Right forelimb (tissue), 1 donor: ENCODE measurements at regions not wholly inside any gene's neighbourhood (a gene's known extent, or its start where the extent isn't known, plus 50 kb on each side); places are given as distances from the start of the nearest gene placed in this dataset.

ENCODE experiments used
- DNase-seq: peaks from one replicate; pipeline ENCODE4 v3.0.0-alpha.2; 2018

- DNase-seq = no peak
Measured at GRCh38 chr5:89606939-89607534, 724.1 kb upstream of the MEF2C start.

GRCh38 chr5:89604342-89604741 is 721.4 kb upstream of the MEF2C start:
- no peak for DNase-seq

GRCh38 chr5:89601880-89602279 is 718.9 kb upstream of the MEF2C start:
- DNase-seq = no peak

GRCh38 chr5:89597878-89598277 is 714.9 kb upstream of the MEF2C start:
- no peak for DNase-seq

GRCh38 chr5:89596821-89597220 is 713.8 kb upstream of the MEF2C start:
- no peak for DNase-seq

GRCh38 chr5:89595056-89595455 is 712.1 kb upstream of the MEF2C start:
- DNase-seq = no peak

GRCh38 chr5:89584339-89584956 is 701.5 kb upstream of the MEF2C start:
- no peak for DNase-seq

- no peak for DNase-seq
Measured at GRCh38 chr5:89583534-89583933, 700.5 kb upstream of the MEF2C start.

- DNase-seq = no peak
Measured at GRCh38 chr5:89582768-89583339, 699.9 kb upstream of the MEF2C start.

GRCh38 chr5:89580976-89581375 is 698.0 kb upstream of the MEF2C start:
- no peak for DNase-seq

GRCh38 chr5:89575319-89575718 is 692.3 kb upstream of the MEF2C start:
- DNase-seq = no peak

- no peak for DNase-seq
Measured at GRCh38 chr5:89573345-89573744, 690.4 kb upstream of the MEF2C start.

- DNase-seq = no peak
Measured at GRCh38 chr5:89572696-89573095, 689.7 kb upstream of the MEF2C start.

- DNase-seq = no peak
Measured at GRCh38 chr5:89570557-89570956, 687.6 kb upstream of the MEF2C start.

GRCh38 chr5:89566340-89566739 is 683.4 kb upstream of the MEF2C start:
- DNase-seq = no peak

GRCh38 chr5:89560696-89561095 is 677.7 kb upstream of the MEF2C start:
- no peak for DNase-seq

GRCh38 chr5:89556215-89556913 is 673.4 kb upstream of the MEF2C start:
- DNase-seq = no peak

- no peak for DNase-seq
Measured at GRCh38 chr5:89546657-89547056, 663.7 kb upstream of the MEF2C start.

- DNase-seq = no peak
Measured at GRCh38 chr5:89545626-89546025, 662.6 kb upstream of the MEF2C start.

- DNase-seq = no peak
Measured at GRCh38 chr5:89545076-89545475, 662.1 kb upstream of the MEF2C start.

- no peak for DNase-seq
Measured at GRCh38 chr5:89542736-89543135, 659.8 kb upstream of the MEF2C start.

GRCh38 chr5:89537800-89538199 is 654.8 kb upstream of the MEF2C start:
- DNase-seq = no peak

- DNase-seq = no peak
Measured at GRCh38 chr5:89536020-89536419, 653.0 kb upstream of the MEF2C start.

GRCh38 chr5:89535411-89535810 is 652.4 kb upstream of the MEF2C start:
- DNase-seq = no peak
